Activated T-cell treated with anti-CD3 and anti-CD28 coated beads, Interleukin-2, amount 50 U/mL, for 4 hours (primary cell): ENCODE measurements at regions not wholly inside any gene's neighbourhood (a gene's known extent, or its start where the extent isn't known, plus 50 kb on each side); places are given as distances from the start of the nearest gene placed in this dataset.

Source experiments
- ATAC-seq, 2 donors: fragments of 200-7000 bp; cut with Tn5 transposase; one replicate each; pipeline ENCODE4 v1.10.0; 2021
- DNase-seq: peaks from one replicate; pipeline ENCODE4 v3.0.0-alpha.2; 2020
- H3K27me3 Mint-ChIP-seq: one replicate; pipeline ENCODE4 v1.8.0; 2021; ENCODE audit warnings: low read depth, mixed read lengths
- H3K36me3 Mint-ChIP-seq: one replicate; pipeline ENCODE4 v1.8.0; 2022; ENCODE audit warnings: mixed read lengths; ENCODE audit not compliant: insufficient read depth
- H3K4me1 Mint-ChIP-seq: one replicate; pipeline ENCODE4 v1.8.0; 2021; ENCODE audit warnings: low read depth, mixed read lengths
- H3K4me3 Mint-ChIP-seq: one replicate; pipeline ENCODE4 v1.8.0; 2021; ENCODE audit warnings: mild to moderate bottlenecking, moderate library complexity, mixed read lengths
- H3K9me3 Mint-ChIP-seq: one replicate; pipeline ENCODE4 v1.8.0; 2021; ENCODE audit warnings: mixed read lengths

DNA sequence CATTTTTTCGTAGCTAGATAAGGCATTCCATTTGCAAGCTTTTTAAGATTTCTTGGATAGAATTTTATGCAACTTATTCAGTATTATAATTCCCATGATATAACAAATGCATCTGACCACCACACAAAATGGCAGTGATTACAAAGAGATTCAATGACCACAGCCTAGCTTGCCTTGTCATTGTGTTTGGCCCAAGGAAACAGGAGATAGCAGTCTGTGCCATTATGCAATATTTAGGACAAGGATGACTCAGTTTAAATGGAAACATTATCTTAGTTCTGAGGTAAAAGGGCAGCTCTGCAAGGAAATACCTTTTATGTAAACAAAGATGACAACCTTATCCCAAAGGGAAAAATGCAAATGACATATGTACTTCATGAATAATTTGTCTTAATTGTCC, 89.8 kb downstream of the NUDT12 start:
- Mint-ChIP-seq H3K4me3 (no peak overlapping the region), H3K36me3 (no peaks in the 10 kb centered on the region), H3K9me3 (no peaks in the 10 kb centered on the region), H3K4me1 (no peaks in the 10 kb centered on the region), H3K27me3 (no peaks in the 10 kb centered on the region)
- no peak for DNase-seq
- ATAC-seq: no peak

DNA sequence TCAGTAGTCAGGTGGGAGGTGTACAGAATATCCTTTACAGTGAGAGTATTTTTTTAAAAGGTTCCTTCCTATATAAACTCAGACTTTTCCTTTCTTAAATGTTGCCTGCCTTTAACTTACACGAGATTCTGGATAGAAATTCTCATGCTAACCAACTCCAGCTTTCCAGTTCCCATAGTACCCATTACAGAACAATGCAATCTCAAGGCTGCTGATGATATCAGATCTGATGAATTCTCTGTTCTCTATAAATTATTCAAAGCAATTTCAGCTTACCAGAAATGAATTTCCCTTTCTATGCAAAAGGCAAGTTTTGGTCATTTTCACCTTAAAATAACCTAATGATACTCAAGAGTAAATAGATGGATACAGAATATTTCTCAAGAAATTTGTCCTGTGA, 90.3 kb downstream of the NUDT12 start:
- no peak for ATAC-seq
- no peak for DNase-seq
- no peaks in the 10 kb centered on the region for H3K27me3 Mint-ChIP-seq
- H3K9me3 Mint-ChIP-seq: no peaks in the 10 kb centered on the region
- H3K4me1 Mint-ChIP-seq: no peaks in the 10 kb centered on the region
- H3K4me3 Mint-ChIP-seq: no peak overlapping the region
- no peaks in the 10 kb centered on the region for H3K36me3 Mint-ChIP-seq

GRCh38 chr5:103469288-103470040, 93.1 kb downstream of the NUDT12 start:
- no peak for ATAC-seq
- Mint-ChIP-seq H3K36me3 (no peaks in the 10 kb centered on the region), H3K27me3 (no peaks in the 10 kb centered on the region), H3K4me3 (no peak overlapping the region), H3K9me3 (no peaks in the 10 kb centered on the region), H3K4me1 (no peaks in the 10 kb centered on the region)
- DNase-seq: no peak

- Mint-ChIP-seq H3K27me3 (no peaks in the 10 kb centered on the region), H3K4me3 (no peak overlapping the region), H3K9me3 (no peaks in the 10 kb centered on the region), H3K4me1 (no peaks in the 10 kb centered on the region), H3K36me3 (no peaks in the 10 kb centered on the region)
- ATAC-seq (no peak), DNase-seq (no peak)
These were observed 94.8 kb downstream of the NUDT12 start for GRCh38 chr5:103467831-103468230.

DNA sequence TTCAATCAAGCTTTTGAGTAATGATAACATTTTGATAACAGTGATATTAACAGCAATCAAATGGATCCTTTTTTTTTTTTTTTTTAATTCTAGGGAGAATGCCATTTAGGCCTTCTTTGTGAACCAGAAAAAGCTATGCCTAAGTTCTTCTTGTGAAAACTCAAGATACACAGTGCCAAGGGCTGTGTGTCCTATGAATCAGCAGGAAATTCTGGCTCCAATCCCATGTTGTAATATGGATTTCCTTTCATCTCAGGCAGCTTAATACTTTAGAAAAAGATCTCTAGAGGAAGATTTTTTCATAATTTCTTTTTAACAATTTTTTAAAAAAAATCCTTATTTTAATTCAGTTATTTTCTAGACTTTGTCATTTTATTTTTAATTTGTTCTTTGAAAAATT, 96.1 kb downstream of the NUDT12 start:
- DNase-seq: no peak
- Mint-ChIP-seq H3K27me3 (no peaks in the 10 kb centered on the region), H3K36me3 (no peaks in the 10 kb centered on the region), H3K9me3 (no peaks in the 10 kb centered on the region), H3K4me1 (no peaks in the 10 kb centered on the region), H3K4me3 (no peak overlapping the region)
- ATAC-seq: no peak

DNA sequence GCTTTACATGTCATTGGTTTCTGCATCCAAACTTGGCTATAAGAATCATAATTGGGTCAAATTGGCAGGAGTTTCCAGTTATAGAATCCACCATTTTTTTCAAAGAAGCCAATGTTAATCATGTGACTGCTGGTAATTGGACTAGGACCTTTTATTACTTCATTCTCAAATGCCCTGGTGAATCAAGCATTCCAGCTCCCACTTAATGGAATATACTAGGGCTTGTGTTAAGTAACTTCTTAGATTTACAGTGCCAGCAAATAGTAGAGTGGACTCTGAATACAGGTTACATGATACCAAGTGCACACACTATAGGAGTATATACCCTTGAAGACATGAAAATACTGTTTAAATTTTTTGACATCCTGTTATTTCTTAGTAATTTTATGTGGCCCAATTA, 96.7 kb downstream of the NUDT12 start:
- Mint-ChIP-seq H3K36me3 (no peaks in the 10 kb centered on the region), H3K4me3 (no peak overlapping the region), H3K9me3 (no peaks in the 10 kb centered on the region), H3K27me3 (no peaks in the 10 kb centered on the region), H3K4me1 (no peaks in the 10 kb centered on the region)
- ATAC-seq: no peak
- no peak for DNase-seq

GRCh38 chr5:103464835-103465484, 97.6 kb downstream of the NUDT12 start:
- Mint-ChIP-seq H3K27me3 (no peaks in the 10 kb centered on the region), H3K4me3 (no peak overlapping the region), H3K4me1 (no peaks in the 10 kb centered on the region), H3K36me3 (no peaks in the 10 kb centered on the region), H3K9me3 (no peaks in the 10 kb centered on the region)
- ATAC-seq: no peak
- DNase-seq: no peak

GRCh38 chr5:103463261-103463660, 99.3 kb downstream of the NUDT12 start:
- Mint-ChIP-seq H3K4me3 (no peak overlapping the region), H3K36me3 (no peaks in the 10 kb centered on the region), H3K9me3 (no peaks in the 10 kb centered on the region), H3K27me3 (no peaks in the 10 kb centered on the region), H3K4me1 (no peaks in the 10 kb centered on the region)
- no peak for DNase-seq
- ATAC-seq: no peak

- peaks cover 2% of the 10 kb centered on the region for H3K27me3 Mint-ChIP-seq
- H3K9me3 Mint-ChIP-seq: no peaks in the 10 kb centered on the region
- ATAC-seq (no peak), DNase-seq (no peak)
- no peaks in the 10 kb centered on the region for H3K4me1 Mint-ChIP-seq
- H3K36me3 Mint-ChIP-seq: no peaks in the 10 kb centered on the region
- no peak overlapping the region for H3K4me3 Mint-ChIP-seq
These were observed 101.3 kb downstream of the NUDT12 start for GRCh38 chr5:103461243-103461642.

GRCh38 chr5:103458497-103459040, 104.0 kb downstream of the NUDT12 start:
- H3K9me3 Mint-ChIP-seq: no peaks in the 10 kb centered on the region
- ATAC-seq: no peak

DNA sequence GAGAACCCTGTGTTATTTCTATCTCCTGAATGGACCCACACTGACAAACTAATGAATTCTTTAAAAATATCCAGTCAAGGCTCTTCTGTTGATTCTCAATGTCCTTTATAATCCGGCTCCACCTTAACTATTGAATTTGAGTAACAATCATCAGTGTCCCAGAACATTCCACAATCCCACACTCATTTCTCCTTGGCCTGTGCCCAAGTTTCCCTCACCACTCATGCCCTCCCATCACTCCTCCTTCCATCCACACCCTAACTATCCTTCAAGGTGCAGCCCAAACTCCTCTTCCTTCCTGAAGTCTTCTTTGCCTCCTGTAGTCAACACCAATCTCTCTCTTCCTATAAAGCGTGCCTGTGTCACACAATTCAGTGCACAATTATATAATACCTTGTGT, 106.1 kb downstream of the NUDT12 start:
- no peak for DNase-seq
- Mint-ChIP-seq H3K9me3 (no peaks in the 10 kb centered on the region), H3K4me1 (no peaks in the 10 kb centered on the region), H3K27me3 (peaks cover 2% of the 10 kb centered on the region), H3K4me3 (no peak overlapping the region), H3K36me3 (no peaks in the 10 kb centered on the region)
- no peak for ATAC-seq

More at GRCh38 chr5:103458497-103459040, 104.0 kb downstream of the NUDT12 start:
- H3K4me3 Mint-ChIP-seq: no peak overlapping the region
- no peak for DNase-seq
- no peaks in the 10 kb centered on the region for H3K36me3 Mint-ChIP-seq
- H3K4me1 Mint-ChIP-seq: no peaks in the 10 kb centered on the region
- peaks cover 2% of the 10 kb centered on the region for H3K27me3 Mint-ChIP-seq

DNA sequence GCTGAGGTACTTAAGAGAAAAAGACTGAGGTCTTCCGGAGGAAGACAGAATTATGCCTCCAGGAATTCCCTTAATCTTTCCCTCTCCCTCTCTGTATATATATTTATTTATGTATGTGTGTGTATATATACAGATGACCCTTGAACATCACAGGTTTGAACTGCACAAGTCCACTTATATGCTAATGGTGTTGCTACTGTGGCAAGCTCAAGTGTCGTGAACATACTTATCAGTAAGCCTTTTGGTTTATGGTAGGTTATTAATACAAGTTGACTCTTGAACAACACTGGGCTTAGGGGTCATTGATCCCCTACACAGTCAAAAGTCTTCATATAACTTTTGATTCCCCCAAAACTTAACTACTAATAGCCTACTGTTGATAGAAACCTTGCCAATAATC, 106.8 kb downstream of the NUDT12 start:
- no peaks in the 10 kb centered on the region for H3K36me3 Mint-ChIP-seq
- peaks cover 2% of the 10 kb centered on the region for H3K27me3 Mint-ChIP-seq
- no peak overlapping the region for H3K4me3 Mint-ChIP-seq
- DNase-seq: no peak
- no peaks in the 10 kb centered on the region for H3K4me1 Mint-ChIP-seq
- no peak for ATAC-seq
- no peaks in the 10 kb centered on the region for H3K9me3 Mint-ChIP-seq

DNA sequence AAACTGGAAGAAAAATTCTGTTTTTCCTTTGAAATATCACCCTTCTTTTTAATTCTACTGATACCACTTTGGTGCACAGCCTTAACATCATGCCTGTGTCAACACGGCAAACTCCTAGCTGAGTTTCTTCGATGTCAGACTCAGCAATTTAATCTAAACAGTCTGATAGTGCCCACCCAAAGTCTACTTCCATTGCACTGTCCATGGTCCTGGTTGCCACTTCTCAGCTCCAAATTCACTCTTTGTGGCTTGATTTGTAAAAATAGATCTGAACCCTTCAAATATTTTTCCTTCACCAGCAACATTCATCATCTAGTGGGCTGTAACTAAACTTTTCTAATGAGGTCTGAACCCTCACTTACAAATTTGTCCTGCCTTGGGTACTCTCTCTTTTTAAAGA, 107.8 kb downstream of the NUDT12 start:
- Mint-ChIP-seq H3K9me3 (no peaks in the 10 kb centered on the region), H3K27me3 (peaks cover 2% of the 10 kb centered on the region), H3K4me3 (no peak overlapping the region), H3K36me3 (no peaks in the 10 kb centered on the region), H3K4me1 (no peaks in the 10 kb centered on the region)
- DNase-seq: no peak
- no peak for ATAC-seq

- Mint-ChIP-seq H3K27me3 (peaks cover 2% of the 10 kb centered on the region), H3K4me1 (no peaks in the 10 kb centered on the region), H3K36me3 (no peaks in the 10 kb centered on the region), H3K4me3 (no peak overlapping the region), H3K9me3 (no peaks in the 10 kb centered on the region)
- no peak for ATAC-seq
- no peak for DNase-seq
These were observed 109.9 kb downstream of the NUDT12 start for GRCh38 chr5:103452666-103453065.

GRCh38 chr5:103452089-103452488, 110.5 kb downstream of the NUDT12 start:
- Mint-ChIP-seq H3K4me3 (no peak overlapping the region), H3K27me3 (peaks cover 2% of the 10 kb centered on the region), H3K4me1 (no peaks in the 10 kb centered on the region), H3K9me3 (no peaks in the 10 kb centered on the region), H3K36me3 (no peaks in the 10 kb centered on the region)
- DNase-seq: no peak
- no peak for ATAC-seq
